ENCODE measurements at regions not wholly inside any gene's neighbourhood (a gene's known extent, or its start where the extent isn't known, plus 50 kb on each side); places are given as distances from the start of the nearest gene placed in this dataset.

GRCh38 chr1:115401676-115402075, 63.6 kb upstream of the NGF start:
- no peak for TF ChIP-seq POLR2A (IDR thresholded peaks at IDR 0.05)
- TF ChIP-seq, protein P1, sequence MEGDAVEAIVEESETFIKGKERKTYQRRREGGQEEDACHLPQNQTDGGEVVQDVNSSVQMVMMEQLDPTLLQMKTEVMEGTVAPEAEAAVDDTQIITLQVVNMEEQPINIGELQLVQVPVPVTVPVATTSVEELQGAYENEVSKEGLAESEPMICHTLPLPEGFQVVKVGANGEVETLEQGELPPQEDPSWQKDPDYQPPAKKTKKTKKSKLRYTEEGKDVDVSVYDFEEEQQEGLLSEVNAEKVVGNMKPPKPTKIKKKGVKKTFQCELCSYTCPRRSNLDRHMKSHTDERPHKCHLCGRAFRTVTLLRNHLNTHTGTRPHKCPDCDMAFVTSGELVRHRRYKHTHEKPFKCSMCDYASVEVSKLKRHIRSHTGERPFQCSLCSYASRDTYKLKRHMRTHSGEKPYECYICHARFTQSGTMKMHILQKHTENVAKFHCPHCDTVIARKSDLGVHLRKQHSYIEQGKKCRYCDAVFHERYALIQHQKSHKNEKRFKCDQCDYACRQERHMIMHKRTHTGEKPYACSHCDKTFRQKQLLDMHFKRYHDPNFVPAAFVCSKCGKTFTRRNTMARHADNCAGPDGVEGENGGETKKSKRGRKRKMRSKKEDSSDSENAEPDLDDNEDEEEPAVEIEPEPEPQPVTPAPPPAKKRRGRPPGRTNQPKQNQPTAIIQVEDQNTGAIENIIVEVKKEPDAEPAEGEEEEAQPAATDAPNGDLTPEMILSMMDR (IDR thresholded peaks at IDR 0.05): no peak
